Endodermal cell (in vitro differentiated cells): ENCODE measurements at regions not wholly inside any gene's neighbourhood (a gene's known extent, or its start where the extent isn't known, plus 50 kb on each side); places are given as distances from the start of the nearest gene placed in this dataset.
"Not testable (repeated sequence)": the region's sequence is repeated elsewhere in the genome, so short reads cannot be mapped to it uniquely, and the experiment has no call there.

Experiments used
- DNase-seq: peaks from one replicate; pipeline ENCODE4 v3.0.0-alpha.2; 2017
- H3K27ac ChIP-seq: 2 replicates; pipeline ENCODE4 v1.5.1; 2013; ENCODE audit warnings: mild to moderate bottlenecking, low read depth, low read length, moderate library complexity
- H3K27me3 ChIP-seq: 2 replicates; pipeline ENCODE4 v1.6.1; 2013; ENCODE audit warnings: mild to moderate bottlenecking, low read length, moderate library complexity; ENCODE audit not compliant: insufficient read depth, control insufficient read depth, poor library complexity, severe bottlenecking
- H3K36me3 ChIP-seq: 2 replicates; pipeline ENCODE4 v1.7.0; 2013; ENCODE audit warnings: mild to moderate bottlenecking, low read length, moderate library complexity; ENCODE audit not compliant: control insufficient read depth, insufficient read depth
- H3K4me1 ChIP-seq: one replicate; pipeline ENCODE4 v1.7.0; 2013; ENCODE audit warnings: low read length; ENCODE audit not compliant: control insufficient read depth, insufficient read depth
- H3K4me3 ChIP-seq: 2 replicates; pipeline ENCODE4 v1.5.1; 2013; ENCODE audit warnings: mild to moderate bottlenecking, low read length, moderate library complexity
- H3K9ac ChIP-seq: 2 replicates; pipeline ENCODE4 v1.6.1; 2013; ENCODE audit warnings: mild to moderate bottlenecking, low read length, moderate library complexity; ENCODE audit not compliant: poor library complexity, severe bottlenecking; ENCODE audit errors: extremely low read depth
- H3K9me3 ChIP-seq: 2 replicates; pipeline ENCODE4 v1.6.1; 2013; ENCODE audit warnings: mild to moderate bottlenecking, low read length, moderate library complexity; ENCODE audit not compliant: control insufficient read depth
- H3K27ac Mint-ChIP-seq: 2 replicates; pipeline ENCODE4 v1.8.0; 2020; ENCODE audit warnings: mixed read lengths
- H3K27me3 Mint-ChIP-seq: 2 replicates; pipeline ENCODE4 v1.8.0; 2021; ENCODE audit warnings: mild to moderate bottlenecking, mixed read lengths; ENCODE audit not compliant: insufficient read depth
- H3K36me3 Mint-ChIP-seq: 2 replicates; pipeline ENCODE4 v1.8.0; 2020; ENCODE audit warnings: low read depth, mixed read lengths
- H3K4me1 Mint-ChIP-seq: 2 replicates; pipeline ENCODE4 v1.8.0; 2020; ENCODE audit warnings: mixed read lengths
- H3K4me3 Mint-ChIP-seq: 2 replicates; pipeline ENCODE4 v1.8.0; 2020; ENCODE audit warnings: mild to moderate bottlenecking, moderate library complexity, mixed read lengths
- H3K9me3 Mint-ChIP-seq: 2 replicates; pipeline ENCODE4 v1.8.0; 2020; ENCODE audit warnings: mild to moderate bottlenecking, mixed read lengths
- WGBS, 2 experiments: methylation state at CpG; one replicate each; pipeline versions ENCODE4 v1.1.5 to v1.1.7; 2013; ENCODE audit warnings: missing lambda C conversion rate in 2 of 2, mixed read lengths in 1 of 2; ENCODE audit not compliant: insufficient coverage in 1 of 2, insufficient read length in 1 of 2; 5-methylcytosine and 5-hydroxymethylcytosine counted together
- TF ChIP-seq, protein P1 (sequence below): fragments of 200-600 bp; sonication (generic); conservative IDR thresholded peaks from 2 replicates; pipeline ENCODE4 v1.5.0; 2021; ENCODE audit warnings: antibody characterized with exemption, mild to moderate bottlenecking

DNA sequence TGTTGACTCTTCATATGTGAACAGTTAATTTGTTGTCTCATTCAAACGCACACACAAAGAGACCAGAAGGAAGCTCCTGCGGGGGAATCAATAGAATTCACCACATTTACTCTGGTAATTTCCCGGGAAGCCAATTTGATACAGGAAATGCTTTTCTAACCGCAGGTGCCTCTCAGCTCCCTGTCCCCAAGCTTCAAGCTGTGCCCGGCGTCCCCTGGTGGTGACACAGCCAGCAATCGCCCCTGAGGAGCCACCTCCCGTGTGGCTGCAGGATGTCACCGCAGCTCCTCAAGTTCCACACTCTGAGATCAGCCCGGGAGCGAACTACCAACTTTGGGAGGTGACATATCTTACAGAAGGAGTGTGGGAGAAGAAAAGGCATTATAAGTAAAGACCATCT, 318.4 kb downstream of the CEP170 start:
- H3K9ac ChIP-seq: not testable (repeated sequence)

DNA sequence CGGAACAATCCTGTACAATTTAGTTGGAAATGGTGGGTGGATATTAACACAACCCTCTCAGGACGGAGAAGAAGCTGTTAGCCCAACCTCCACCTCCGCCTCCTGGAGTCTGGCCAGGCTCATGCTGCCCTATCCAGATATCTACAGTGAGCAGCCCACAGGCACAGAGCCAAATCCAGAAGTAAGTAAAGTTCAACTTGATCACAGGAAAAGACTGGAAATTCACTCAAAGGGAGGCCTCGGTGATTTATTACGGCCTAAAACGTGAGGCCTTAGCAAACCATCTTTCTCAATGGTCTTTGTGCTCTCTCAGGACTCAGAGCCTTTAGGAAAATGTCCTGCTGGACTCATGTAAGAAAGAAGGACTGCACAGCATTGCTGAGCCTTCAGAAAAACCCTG, 330.4 kb downstream of the CEP170 start:
- 85 to 89% methylated on average over 3 to 6 of the region's 6 CpGs for WGBS, 2 experiments
- not testable (repeated sequence) for H3K27ac ChIP-seq, H3K4me1 Mint-ChIP-seq, H3K27me3 Mint-ChIP-seq, H3K9me3 Mint-ChIP-seq, H3K9ac ChIP-seq, H3K4me3 ChIP-seq, H3K4me3 Mint-ChIP-seq, H3K4me1 ChIP-seq, H3K36me3 ChIP-seq, H3K27me3 ChIP-seq, H3K36me3 Mint-ChIP-seq, DNase-seq, H3K27ac Mint-ChIP-seq, H3K9me3 ChIP-seq

More for the DNA sequence above, 318.4 kb downstream of the CEP170 start:
- not testable (repeated sequence) for H3K4me1 Mint-ChIP-seq, H3K9me3 ChIP-seq, H3K9me3 Mint-ChIP-seq, H3K36me3 ChIP-seq, H3K27me3 Mint-ChIP-seq, H3K27me3 ChIP-seq, H3K4me1 ChIP-seq, H3K4me3 Mint-ChIP-seq, H3K4me3 ChIP-seq, H3K27ac ChIP-seq, H3K27ac Mint-ChIP-seq, H3K36me3 Mint-ChIP-seq
- DNase-seq: peak; percentile 84
- 55% methylated on average over 7 of the region's 11 CpGs; no CpG with 5 or more reads in 1 of the 2 experiments for WGBS, 2 experiments
- TF ChIP-seq, protein P1, sequence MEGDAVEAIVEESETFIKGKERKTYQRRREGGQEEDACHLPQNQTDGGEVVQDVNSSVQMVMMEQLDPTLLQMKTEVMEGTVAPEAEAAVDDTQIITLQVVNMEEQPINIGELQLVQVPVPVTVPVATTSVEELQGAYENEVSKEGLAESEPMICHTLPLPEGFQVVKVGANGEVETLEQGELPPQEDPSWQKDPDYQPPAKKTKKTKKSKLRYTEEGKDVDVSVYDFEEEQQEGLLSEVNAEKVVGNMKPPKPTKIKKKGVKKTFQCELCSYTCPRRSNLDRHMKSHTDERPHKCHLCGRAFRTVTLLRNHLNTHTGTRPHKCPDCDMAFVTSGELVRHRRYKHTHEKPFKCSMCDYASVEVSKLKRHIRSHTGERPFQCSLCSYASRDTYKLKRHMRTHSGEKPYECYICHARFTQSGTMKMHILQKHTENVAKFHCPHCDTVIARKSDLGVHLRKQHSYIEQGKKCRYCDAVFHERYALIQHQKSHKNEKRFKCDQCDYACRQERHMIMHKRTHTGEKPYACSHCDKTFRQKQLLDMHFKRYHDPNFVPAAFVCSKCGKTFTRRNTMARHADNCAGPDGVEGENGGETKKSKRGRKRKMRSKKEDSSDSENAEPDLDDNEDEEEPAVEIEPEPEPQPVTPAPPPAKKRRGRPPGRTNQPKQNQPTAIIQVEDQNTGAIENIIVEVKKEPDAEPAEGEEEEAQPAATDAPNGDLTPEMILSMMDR: peak; percentile 77

DNA sequence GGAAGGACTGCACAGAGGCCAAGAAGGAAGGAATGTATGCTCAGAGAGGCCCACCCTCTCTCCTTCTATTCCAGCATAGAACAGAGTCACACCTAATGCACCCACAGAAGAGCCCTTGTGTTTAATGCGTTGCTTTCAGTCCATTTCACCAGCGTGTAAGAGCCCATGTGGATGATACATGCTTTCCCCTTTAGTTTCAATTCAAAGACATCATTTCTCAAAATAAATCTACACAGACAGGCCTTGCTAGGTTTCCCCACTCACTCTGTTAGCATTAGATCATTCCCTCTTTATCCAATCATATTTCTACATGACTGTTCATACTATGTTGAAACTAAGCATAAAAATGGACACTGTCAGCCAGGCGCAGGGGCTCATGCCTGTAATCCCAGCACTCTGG, 331.5 kb downstream of the CEP170 start:
- H3K4me1 ChIP-seq, H3K4me1 Mint-ChIP-seq, DNase-seq, H3K4me3 Mint-ChIP-seq, H3K9me3 Mint-ChIP-seq, H3K27ac ChIP-seq, H3K4me3 ChIP-seq, H3K27ac Mint-ChIP-seq, H3K36me3 Mint-ChIP-seq, H3K9ac ChIP-seq, H3K9me3 ChIP-seq, H3K36me3 ChIP-seq, H3K27me3 ChIP-seq, H3K27me3 Mint-ChIP-seq: not testable (repeated sequence)
- WGBS, 2 experiments: 92 to 93% methylated on average over 3 of the region's 3 CpGs

DNA sequence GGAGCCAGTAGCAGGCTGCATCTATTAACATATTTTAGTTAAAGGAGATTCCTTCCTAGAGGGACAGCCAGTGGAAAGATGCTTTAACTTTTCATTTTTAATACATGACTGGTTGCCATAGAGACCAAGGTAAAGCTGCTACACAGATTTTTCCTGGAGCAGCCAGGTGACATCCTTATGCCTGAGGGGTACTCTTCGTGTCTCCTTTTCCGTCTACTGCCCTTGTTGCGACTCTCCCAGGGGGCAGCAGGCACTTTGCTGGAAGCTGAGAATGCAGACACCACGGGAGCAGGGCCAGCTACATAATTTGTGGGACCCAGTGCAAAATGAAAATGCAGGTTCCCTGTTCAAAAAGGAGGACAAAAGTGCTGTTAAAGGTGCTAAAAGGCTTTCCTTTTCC, 340.4 kb downstream of the CEP170 start:
- not testable (repeated sequence) for H3K27ac ChIP-seq, H3K9me3 ChIP-seq, H3K27me3 ChIP-seq, H3K4me3 Mint-ChIP-seq, H3K36me3 Mint-ChIP-seq, H3K36me3 ChIP-seq, H3K4me1 Mint-ChIP-seq, H3K9ac ChIP-seq, H3K9me3 Mint-ChIP-seq, H3K4me3 ChIP-seq, H3K27ac Mint-ChIP-seq, H3K27me3 Mint-ChIP-seq, H3K4me1 ChIP-seq
- peak; percentile 46 for DNase-seq
- 75 to 89% methylated on average over 3 to 4 of the region's 4 CpGs for WGBS, 2 experiments

DNA sequence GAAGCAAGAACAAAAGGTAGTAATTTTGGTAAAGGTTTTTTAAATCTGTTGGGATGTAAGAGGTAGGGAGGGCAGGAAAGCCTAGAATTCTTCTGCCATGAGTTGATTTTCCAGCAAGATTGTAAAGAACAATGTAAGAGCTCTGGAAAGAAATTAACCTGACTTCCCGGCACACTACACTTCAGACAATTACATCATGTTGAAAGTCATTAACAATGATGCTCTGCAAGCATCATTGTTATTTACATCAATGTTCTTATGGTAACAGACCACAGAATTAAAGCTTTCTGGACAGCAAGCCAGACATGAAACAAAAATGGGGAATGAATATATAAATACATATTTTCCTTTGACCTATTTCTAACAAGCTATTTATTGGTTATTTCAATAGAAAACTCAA, 342.2 kb downstream of the CEP170 start:
- not testable (repeated sequence) for H3K4me3 Mint-ChIP-seq, H3K27me3 Mint-ChIP-seq, DNase-seq, H3K9me3 ChIP-seq, H3K36me3 Mint-ChIP-seq, H3K27ac Mint-ChIP-seq, H3K36me3 ChIP-seq, H3K9ac ChIP-seq, H3K4me1 ChIP-seq, H3K4me3 ChIP-seq, H3K27me3 ChIP-seq, H3K27ac ChIP-seq, H3K9me3 Mint-ChIP-seq, H3K4me1 Mint-ChIP-seq
- 92% methylated on average over 1 of the region's 1 CpG; no CpG with 5 or more reads in 1 of the 2 experiments for WGBS, 2 experiments

DNA sequence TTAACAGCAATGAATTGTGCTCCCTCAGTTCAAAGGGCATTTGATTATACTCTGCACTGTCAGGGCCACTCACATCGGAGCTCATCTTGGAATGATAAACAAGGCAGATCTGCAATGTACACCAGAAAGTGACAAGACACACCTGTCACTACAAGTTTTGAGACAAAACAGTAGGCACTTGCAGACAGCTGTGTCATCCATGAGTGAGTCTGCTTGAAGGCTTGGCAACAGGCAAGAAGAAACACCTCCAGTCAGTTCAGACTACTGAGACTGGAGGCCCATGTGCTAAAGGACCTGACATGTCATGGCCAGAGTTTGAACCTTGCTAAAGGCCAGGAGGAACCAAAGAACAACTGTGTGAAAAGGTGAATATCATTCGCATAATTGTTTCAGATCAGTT, 354.5 kb downstream of the CEP170 start:
- H3K9ac ChIP-seq, H3K4me1 Mint-ChIP-seq, H3K36me3 Mint-ChIP-seq, H3K9me3 ChIP-seq, H3K27me3 ChIP-seq, H3K4me3 ChIP-seq, H3K27me3 Mint-ChIP-seq, H3K27ac ChIP-seq, H3K27ac Mint-ChIP-seq, DNase-seq, H3K4me3 Mint-ChIP-seq, H3K4me1 ChIP-seq, H3K36me3 ChIP-seq, H3K9me3 Mint-ChIP-seq: not testable (repeated sequence)
- WGBS, 2 experiments: 75 to 86% methylated on average over 1 to 2 of the region's 2 CpGs
